Stimulated activated CD8-positive, alpha-beta memory T cell treated with anti-CD3 and anti-CD28 coated beads, Interleukin-12 subunit alpha, Interleukin-12 subunit beta, amount 100 ng/mL, for 4 hours (primary cell): ENCODE measurements at regions not wholly inside any gene's neighbourhood (a gene's known extent, or its start where the extent isn't known, plus 50 kb on each side); places are given as distances from the start of the nearest gene placed in this dataset.
"Not testable (repeated sequence)": the region's sequence is repeated elsewhere in the genome, so short reads cannot be mapped to it uniquely, and the experiment has no call there.

Experiments
- DNase-seq: peaks from one replicate; pipeline ENCODE4 v3.0.0-alpha.2; 2020; ENCODE audit warnings: low read depth

DNA sequence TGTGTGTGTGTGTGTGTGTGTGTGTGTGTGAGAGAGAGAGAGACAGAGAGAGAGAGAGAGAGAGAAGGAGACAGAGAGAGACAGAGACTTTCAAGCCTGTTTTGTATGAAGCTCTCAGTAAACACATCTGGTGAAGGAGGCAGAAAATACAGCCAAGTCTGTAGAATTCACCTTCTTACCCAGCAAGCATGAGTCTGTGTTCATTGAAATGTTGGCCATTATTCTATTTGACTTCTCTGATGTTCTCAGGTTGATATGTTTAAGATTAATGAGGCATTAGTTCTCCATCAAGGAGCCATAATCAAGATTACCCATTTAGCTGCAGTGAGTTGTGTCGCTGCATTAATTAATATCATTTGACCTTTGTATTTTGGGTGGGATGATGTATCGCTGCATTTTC is 895.8 kb upstream of the EEF2KMT start:
- DNase-seq = no peak

DNA sequence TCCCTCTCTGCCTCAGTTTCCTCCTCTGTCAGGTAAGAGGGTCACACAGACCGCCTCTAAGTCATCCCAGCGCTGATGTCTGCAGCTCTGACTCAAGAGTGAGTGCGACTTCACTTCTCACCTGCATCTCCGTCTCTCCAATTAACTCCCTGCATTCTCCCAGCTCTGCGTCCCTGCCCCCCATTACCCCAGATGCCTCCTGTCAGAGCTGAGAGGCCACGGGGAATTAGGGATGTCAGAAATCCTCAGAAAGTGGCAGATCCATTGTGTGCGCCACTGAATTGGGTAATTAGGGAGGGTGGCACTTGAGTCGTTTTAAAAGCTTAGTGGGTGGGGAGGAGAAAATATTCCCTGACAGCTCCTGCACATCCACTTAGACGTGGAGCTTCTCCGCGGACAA is 885.4 kb upstream of the EEF2KMT start:
- DNase-seq = no peak

DNA sequence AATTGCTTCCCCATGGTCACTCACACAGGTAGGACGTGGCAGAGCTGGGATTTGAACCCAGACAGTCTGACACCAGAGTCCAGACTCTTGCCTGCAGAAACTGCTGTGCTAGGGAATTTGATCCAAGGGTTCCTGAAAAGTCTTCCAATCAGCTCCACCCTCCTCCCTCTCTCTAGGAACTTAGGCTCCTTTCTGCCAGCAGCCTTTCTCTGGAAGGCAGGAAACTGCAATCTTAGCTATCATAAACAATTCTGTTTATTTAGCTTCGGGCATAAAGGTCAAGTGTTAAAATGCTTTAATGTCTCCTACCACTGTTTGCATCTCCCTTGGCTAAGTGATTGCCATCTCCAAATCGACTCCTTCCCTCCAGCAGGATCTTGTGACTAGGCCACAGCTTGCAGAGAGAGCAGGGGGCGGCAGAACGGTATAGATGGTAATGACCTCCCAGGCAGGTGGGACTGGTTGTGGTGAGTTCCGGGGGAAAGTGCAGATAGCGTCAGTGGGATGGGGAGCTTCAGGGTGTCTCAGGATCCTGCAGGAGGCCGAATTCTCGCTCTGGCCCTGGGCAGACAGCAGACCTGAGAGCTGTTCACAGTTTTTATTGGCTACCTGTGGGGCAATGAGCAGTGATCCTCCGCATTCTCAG is 882.4 kb upstream of the EEF2KMT start:
- DNase-seq = no peak

DNA sequence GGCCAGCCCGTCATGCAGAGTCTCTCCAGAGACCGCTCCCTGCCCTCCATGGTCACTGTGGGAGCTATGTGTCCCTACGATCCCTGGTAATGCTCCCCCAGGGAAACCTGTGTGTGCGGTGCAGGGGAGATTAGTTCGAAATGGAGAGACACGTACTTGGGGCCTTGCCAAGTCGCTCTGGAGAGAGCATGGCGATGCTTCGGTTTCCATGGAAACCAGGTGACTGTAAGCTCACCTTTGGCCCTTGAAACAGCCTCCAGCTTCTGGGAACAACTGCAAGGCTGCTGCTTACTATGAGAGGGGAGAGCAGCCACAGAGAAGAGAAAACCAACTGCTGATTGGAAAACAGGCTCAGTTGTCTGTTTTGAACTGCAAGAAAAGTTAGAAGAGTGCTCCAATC is 879.7 kb upstream of the EEF2KMT start:
- DNase-seq = no peak

DNA sequence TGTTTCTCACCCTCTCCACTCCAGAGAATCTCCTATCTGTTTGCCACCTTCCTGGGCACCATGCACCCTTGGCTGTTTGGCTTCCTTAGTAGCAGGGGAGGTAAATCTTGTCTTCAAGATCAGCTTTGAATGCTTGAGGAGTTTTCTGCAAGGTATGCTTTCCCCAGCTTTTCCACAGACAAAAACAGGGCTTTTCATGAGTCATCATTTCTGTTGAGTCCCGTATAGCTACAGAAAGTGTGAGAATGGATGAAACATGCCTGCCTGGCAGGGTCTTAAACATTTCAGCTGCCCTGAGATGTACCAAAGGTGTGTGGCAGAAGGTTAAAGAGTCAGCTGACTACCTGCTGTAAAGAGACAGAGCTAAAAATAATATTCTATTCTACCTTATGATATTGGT is 875.2 kb upstream of the EEF2KMT start:
- DNase-seq = no peak

DNA sequence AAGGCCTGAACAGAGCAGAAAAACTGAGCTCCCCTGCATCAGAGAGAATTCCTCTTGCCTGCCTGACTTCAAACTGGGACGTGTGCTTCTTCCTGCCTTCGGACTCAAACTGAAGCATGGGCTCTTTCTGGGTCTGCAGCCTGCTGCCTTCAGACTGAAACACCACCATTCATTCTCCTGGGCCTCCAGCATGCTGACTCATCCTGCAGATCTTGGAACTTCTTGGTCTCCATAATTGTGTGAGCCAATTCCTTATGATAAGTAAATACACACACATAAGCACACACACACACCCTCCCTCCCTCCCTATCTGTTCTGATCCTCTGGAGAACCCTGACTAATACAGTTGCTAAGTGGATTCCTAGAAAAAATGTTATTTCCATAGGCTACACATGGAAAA is 874.3 kb upstream of the EEF2KMT start:
- no peak for DNase-seq

DNA sequence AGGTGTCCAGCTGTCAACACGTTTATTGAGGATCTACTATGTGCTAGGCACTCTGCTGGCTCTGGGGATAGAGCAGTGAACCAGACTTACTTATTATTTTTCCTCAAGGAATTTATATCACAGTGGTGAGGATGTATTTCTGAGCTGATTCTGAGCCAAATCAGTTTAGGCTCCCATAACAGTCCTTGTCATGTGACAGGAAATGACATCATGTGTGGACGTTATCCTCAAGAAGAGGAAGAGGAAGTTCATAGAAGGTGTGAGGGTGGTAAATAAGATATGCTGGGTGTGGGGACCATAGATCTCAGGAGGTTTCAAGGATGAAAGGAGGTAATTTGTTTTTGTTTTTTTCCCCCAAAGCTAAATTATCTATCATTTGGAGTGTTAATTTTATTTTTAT is 873.5 kb upstream of the EEF2KMT start:
- no peak for DNase-seq

DNA sequence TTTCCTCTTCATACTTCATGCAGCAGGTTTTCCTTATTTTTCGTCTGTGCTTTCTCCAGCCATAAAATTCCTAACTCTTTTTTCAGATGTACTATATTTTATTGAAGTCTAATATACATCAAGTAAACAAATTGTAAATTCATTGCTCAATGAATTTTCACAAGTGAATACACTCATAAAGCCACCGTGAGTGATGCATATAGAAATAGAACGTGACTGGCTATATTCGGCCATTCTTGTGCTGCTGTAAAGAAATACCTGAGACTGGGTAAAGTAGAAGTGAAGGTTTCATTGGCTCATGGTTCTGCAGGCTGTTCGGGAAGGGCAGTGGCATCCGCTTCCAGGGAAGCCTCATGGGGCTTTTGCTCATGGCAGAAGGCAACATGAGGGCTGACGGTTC is 868.4 kb upstream of the EEF2KMT start:
- DNase-seq = no peak

DNA sequence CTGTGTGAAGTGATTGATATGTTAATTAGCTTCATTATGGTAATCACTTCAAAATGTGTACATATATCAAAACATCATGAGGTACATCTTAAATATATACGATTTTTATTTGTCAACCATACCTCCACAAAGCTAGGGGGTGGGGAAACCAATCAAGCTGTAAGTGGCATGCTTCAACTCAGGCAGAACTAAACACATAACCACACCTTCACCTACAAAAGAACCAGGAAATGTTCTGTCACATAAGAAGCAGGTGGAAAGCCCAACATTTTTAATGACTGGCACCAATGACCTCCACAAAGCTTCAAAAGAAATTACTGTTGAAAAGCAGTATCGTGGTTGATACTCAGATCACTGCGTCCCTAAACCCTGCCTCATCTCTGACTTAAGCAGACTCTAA is 867.7 kb upstream of the EEF2KMT start:
- DNase-seq = no peak

DNA sequence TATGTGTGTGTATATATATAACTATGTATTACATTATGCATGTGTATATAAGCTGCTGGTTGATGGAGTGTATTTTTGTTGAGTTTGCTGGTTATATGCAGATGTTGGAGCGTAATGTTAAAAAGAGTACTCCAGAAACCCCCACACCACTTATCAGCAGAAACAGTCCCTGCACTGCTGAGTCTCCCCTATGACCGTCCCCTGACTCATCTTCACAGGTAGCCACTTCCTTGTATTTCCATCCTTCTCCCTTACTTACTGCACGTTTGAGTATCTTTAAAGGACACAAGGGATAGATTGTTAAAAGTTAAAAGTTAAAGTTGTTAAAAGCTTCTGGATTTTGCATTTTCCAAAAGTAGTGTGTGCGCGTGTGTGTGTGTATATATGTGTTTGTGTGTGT is 853.9 kb upstream of the EEF2KMT start:
- no peak for DNase-seq

DNA sequence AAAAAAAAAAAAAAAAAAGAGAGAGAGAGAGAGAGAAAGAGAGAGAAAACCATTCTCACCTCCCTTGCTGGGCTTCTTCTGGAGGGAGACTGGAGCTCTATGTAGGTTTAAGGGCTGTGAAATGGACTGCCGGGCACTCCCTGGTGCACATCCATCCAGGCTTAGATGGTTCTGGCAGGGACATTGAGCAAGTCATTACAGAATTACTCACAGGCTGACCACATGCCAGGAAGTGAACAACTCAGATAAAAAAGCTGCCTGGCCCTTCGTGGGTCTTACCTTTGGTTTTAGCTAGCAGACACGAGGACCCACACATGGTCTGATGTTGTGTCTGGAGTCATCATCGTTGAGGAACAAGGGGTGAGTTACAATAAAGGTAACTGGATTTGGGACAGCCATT is 847.4 kb upstream of the EEF2KMT start:
- DNase-seq = no peak

DNA sequence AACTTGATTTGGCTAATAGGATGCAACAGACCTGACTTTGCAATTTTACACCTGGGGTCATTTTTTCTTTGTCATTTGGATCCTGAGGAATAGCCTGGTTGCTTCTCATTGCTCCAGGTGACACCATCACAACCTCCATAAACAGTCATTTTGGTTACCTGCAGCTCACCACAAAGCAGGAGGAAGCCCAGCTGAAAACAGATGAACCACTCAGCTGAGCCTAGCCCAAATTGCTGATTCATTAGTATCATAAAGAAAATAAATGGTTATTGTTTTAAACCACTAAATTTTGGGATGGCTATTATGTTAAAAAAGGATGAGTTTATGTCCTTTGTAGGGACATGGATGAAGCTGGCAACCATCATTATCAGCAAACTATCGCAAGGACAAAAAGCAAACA is 841.0 kb upstream of the EEF2KMT start:
- no peak for DNase-seq

DNA sequence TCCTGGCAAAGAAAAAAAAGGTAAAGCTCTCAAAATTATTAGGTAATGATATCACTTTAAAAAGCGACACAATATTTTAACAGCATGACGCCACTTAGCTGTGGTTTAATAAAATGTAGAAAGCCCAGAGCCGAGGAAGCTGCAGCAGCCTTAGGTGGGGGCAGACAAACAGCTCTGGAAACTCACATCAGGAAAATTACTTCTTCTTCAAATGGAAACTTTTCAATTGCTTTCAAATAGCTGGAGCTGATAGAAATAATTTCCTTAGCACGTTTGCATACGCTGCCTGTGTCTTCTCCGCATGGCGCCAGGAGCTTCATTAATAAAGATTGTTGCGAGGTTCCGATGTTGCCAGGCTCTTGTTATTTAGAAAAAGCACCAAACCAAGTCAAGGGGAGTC is 835.3 kb upstream of the EEF2KMT start:
- DNase-seq = no peak

DNA sequence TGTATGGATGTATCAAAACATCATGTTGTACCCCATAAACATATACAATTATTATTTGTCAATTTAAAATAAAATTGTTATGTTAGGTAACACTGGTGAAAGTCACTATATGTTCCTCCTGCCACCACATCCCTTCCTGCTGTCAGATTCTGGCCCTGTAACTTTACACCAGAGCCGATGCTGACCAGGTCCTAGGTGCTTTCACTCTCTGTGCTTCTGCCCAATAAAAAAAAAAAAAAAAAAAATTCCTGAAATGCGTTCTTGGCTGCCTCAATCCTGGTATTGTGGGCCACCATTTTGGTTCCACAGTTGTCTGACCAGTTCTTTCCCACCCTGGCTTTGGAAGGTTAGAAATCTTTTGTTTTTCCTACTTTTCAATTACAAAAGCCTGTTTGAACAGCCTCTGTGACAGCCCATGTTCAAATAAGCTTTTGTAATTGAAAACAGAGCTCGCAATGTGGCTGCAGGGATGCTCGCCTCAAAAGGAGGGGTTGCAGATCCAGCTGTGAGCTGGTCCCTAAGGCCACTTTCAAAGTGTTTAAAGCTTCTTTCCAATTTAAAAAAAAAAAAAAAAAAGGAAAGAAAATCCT is 831.0 kb upstream of the EEF2KMT start:
- no peak for DNase-seq

DNA sequence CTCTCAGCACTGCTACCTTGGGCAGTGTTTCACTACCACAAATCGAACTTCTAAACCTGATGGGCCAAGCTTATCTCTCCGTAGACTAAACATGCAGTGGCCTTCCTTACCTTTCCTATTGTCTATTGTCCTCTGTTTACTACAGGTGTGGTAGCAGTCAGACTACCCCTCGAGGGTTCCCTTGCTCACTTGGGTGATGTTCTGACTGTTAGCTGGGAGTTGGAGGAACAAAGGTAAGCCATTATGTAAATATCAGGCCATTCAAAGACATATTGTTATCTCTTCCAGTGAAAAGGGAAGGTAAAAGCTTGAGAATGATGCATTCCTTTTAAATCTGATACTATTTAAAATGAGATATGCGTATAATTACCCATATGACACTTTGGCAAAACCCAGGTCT is 828.3 kb upstream of the EEF2KMT start:
- DNase-seq = no peak

DNA sequence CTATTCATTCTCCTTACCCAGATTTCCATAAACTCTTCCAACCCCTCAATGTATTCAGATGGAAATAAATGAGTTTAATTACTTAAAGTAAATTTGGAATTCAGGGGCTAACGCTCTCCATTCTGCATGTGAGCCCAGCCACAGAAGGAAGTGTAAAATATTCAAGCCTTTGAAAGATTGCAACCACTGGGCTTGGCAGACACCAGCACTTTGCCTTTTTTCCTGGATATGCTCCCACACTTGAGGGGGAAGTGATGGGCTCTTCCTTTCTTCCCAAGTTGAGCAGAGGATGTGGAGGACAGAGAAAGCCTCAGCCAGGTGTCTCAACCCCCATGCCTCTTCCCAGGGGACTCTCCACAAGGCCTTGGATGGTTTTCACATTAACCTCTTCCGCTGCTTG is 825.1 kb upstream of the EEF2KMT start:
- no peak for DNase-seq

DNA sequence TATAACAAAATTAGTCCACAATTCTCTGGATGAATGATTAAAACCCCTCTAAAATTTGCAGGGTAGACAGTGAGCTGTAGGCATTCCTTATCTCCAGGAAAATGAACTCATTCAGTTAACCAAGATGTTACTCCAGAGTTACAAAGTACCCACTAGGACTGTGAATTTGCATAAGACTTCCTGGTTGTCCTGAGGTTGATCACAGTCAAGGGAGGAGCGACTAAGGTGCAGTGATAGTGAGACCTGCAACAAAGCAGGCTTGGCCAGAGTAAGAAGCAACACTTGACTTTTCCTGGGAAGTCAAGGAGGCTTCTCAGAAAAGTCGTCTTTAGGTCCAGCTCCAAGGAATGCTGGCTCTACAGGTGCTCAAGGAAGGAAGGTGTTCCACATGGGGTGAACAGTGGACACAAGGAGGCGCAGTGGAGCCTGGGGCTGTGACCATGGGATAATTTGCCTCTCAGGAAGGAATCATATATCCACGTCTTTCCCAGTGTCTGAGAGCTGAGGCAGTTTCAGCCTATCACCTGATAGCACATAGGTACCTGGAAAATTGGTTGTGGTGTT is 821.1 kb upstream of the EEF2KMT start:
- DNase-seq = no peak

DNA sequence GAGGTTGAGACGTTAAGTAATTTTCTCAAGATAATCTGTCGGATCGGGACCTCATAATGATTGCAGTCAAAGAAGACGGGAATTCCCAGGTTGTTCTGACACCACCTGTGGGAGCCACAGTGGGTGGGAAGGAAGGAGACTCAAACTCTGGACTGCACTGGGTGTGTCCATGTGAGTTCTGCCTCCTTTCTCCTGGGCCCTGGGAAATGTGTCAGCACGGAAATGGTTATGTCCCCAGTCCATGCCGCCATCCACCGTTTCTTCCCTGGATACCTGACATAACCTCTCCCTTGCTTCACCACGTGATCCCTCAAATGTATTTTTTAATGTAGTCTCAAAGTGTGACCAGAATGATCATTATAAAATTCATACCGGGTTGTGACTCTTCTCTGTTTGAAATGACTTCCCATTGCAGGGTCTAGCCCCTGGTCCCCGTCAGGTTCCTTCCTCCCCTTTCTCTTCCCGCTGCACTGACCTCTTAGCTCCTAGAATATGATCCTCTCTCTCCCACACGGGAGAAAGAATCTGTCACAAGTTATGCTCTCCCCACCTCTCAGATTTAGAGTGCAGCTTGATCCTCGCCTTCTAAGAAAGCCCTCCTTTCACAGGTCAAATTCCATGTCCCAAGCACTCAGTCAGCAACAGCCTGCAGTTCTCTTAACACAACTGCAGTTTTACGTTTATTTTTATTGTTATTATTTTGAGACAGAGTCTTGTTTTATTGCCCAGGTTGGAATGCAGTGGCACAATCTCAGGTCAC is 820.0 kb upstream of the EEF2KMT start:
- no peak for DNase-seq

DNA sequence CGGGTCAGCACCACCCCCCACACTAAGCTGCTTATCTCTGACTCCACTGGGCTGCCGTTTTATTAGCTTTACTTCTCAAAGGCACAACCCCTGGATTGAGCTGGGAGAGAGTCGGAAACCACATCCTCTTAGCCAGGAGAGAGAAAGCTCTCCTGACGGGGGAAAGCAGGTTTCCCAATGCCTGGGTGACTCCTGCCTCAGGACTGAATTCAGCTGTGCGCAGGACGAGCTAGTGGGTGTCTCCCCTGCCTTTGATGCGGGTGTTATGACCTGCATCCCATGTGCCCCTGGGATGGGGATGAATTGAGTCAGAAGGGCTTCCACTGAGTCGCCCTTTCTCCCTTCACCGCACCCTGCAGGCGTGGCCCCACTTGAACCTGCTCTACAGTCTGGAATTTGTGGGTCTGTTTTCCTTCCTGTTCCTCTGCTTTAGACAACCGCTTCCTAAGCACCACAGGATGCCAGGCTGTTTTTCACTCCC is 819.2 kb upstream of the EEF2KMT start:
- DNase-seq = no peak

DNA sequence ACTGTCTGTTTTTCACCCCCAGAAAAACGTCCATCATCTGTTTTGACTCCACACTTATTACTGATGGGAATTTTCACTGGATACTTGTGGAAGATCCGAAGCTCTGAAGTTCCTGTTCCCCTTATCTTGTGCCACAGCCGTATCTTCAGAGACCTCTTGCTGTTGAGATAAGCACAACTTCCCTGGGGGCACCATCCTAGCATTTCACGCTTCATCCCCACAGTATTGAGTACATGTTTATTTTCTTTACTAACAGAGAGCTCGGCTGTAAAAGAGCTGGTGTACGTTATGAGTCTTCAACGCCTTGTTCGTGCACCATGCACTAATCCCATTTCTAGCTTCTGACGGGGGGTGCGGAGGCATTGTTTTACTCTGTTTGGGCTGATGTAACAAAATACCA is 813.6 kb upstream of the EEF2KMT start:
- DNase-seq = no peak

DNA sequence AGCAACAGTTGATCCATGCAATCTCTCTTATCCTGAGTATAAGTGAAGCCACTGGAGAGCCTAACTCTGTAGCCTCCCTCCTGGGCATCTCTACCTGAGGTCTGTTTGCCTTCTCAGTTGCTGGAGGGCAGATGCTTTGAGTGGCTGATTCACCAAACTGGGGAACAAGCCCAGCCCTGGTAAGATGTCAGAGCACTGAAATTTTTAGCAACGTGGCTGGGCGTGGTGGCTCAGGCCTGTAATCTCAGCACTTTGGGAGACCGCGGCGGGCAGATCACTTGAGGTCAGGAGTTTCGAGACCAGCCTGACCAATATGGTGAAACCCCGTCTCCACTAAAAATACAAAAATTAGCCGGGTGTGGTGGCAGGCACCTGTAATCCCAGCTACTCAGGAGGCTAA is 812.0 kb upstream of the EEF2KMT start:
- not testable (repeated sequence) for DNase-seq

DNA sequence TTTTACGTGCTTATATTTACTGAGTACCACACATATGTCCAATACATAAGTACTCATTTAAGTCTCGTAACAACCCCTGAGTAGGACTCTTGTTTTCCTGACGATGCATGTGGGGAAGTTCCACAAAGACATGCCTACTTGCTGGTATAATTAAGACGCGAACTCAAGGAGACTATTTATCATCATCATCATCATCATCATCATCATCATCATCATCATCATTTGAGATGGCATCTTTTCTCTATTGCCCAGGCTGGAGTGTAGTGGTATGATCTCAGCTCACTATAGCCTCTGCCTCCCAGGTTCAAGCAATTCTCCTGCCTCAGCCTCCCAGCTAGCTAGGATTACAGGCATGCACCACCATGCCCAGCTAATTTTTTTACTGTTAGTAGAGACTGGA is 809.9 kb upstream of the EEF2KMT start:
- DNase-seq = no peak

DNA sequence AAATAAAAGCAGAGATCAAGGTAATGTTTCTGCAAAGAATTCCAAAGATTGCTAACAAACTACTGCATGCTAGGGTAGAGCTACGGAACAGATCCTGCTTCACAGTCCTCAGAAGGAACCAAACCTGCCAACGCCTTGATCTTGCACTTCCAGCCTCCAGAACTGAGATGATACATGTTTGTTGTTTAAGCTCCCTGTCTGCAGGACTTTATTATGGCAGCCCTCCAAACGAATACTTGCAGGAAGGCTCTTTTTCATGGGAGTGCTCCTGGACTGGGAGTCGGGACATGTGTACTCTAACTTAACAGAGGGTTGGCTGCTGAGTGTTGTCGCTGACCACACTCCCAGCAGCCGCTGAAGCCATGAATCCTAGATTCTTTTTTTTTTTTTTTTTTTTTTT is 808.8 kb upstream of the EEF2KMT start:
- DNase-seq = no peak
